Calu3 (cell line): ENCODE measurements at regions not wholly inside any gene's neighbourhood (a gene's known extent, or its start where the extent isn't known, plus 50 kb on each side); places are given as distances from the start of the nearest gene placed in this dataset.
A peak's percentile ranks its signal among the peaks of the same experiment; 100 is the strongest.

Experiments used
- BruUV-seq: library from RNA; stranded (reverse); fragments of 400-500 nt; replicated peaks from 2 replicates; lab custom pipeline; 2021; lab: Mats Ljungman, UMichigan
- CTCF ChIA-PET: fragments of 300-600 bp; sonication (Branson Sonifier 250); formaldehyde crosslinking; loops from one replicate; lab custom pipeline; 2022; ENCODE audit warnings: antibody characterized with exemption; lab: Charles Lee
- DNase-seq: peaks from one replicate; pipeline ENCODE4 v3.0.0; 2022
- H3K27ac Mint-ChIP-seq: one replicate; pipeline ENCODE4 v1.8.0; 2022; ENCODE audit warnings: mixed read lengths; ENCODE audit not compliant: unreplicated experiment
- H3K27me3 Mint-ChIP-seq: one replicate; pipeline ENCODE4 v1.8.0; 2022; ENCODE audit warnings: mixed read lengths; ENCODE audit not compliant: unreplicated experiment
- H3K36me3 Mint-ChIP-seq: one replicate; pipeline ENCODE4 v1.8.0; 2022; ENCODE audit warnings: mild to moderate bottlenecking, moderate library complexity, mixed read lengths; ENCODE audit not compliant: insufficient read depth, unreplicated experiment
- H3K4me1 Mint-ChIP-seq: one replicate; pipeline ENCODE4 v1.8.0; 2022; ENCODE audit warnings: mild to moderate bottlenecking, low read depth, mixed read lengths; ENCODE audit not compliant: unreplicated experiment
- H3K4me3 Mint-ChIP-seq: one replicate; pipeline ENCODE4 v1.8.0; 2022; ENCODE audit warnings: mild to moderate bottlenecking, low read depth, moderate library complexity, mixed read lengths; ENCODE audit not compliant: unreplicated experiment
- H3K9me3 Mint-ChIP-seq: one replicate; pipeline ENCODE4 v1.8.0; 2022; ENCODE audit warnings: low read depth, mixed read lengths; ENCODE audit not compliant: unreplicated experiment
- intact Hi-C: fragments of 100-400 bp; cut with micrococcal nuclease; formaldehyde crosslinking; loops from one replicate; pipeline ENCODE4 v1.10.0; 2022; ENCODE audit not compliant: unreplicated experiment
- TF ChIP-seq, protein P1 (sequence below): fragments of 200-600 bp; IDR thresholded peaks from one replicate; pipeline ENCODE4 v1.8.0; 2022; ENCODE audit warnings: antibody characterized with exemption; ENCODE audit not compliant: unreplicated experiment

GRCh38 chr18:45335282-45336043 lies 279.8 kb upstream of the SLC14A2 start:
- peak; percentile 17 for DNase-seq
- H3K27ac Mint-ChIP-seq = no peak overlapping the region
- CTCF ChIA-PET = interaction anchor here (0.5 kb wide), 1 partner anchor 120 kb away, joined by 3 read pairs; no protein-coding TSS in a partner anchor
- TF ChIP-seq, protein P1, sequence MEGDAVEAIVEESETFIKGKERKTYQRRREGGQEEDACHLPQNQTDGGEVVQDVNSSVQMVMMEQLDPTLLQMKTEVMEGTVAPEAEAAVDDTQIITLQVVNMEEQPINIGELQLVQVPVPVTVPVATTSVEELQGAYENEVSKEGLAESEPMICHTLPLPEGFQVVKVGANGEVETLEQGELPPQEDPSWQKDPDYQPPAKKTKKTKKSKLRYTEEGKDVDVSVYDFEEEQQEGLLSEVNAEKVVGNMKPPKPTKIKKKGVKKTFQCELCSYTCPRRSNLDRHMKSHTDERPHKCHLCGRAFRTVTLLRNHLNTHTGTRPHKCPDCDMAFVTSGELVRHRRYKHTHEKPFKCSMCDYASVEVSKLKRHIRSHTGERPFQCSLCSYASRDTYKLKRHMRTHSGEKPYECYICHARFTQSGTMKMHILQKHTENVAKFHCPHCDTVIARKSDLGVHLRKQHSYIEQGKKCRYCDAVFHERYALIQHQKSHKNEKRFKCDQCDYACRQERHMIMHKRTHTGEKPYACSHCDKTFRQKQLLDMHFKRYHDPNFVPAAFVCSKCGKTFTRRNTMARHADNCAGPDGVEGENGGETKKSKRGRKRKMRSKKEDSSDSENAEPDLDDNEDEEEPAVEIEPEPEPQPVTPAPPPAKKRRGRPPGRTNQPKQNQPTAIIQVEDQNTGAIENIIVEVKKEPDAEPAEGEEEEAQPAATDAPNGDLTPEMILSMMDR = no peak
- no peak overlapping the region for H3K4me3 Mint-ChIP-seq
- intact Hi-C loops = no loop called here
- H3K36me3 Mint-ChIP-seq = no peaks in the 10 kb centered on the region
- H3K27me3 Mint-ChIP-seq = no peaks in the 10 kb centered on the region
- no TSS peak for BruUV-seq
- no peaks in the 10 kb centered on the region for H3K9me3 Mint-ChIP-seq
- peaks cover 14% of the 10 kb centered on the region for H3K4me1 Mint-ChIP-seq

DNA sequence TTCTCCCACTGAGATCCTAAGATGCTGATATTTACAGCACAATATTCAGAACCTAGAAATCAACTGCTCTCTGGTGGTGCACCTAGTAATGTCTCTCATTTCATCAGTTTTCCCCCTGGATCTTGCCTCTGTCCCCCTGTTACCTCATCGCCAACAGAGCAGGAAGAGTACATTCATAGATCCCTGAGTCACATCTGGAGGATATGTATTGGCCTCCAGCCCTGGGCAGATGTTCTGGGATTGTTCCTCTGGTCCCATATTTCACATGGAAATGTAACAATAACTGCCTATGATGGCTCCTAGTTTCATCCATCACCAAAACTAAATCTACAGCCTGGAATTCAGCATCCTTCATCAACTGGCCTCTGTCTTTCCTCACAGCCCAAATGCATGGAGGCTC lies 278.8 kb upstream of the SLC14A2 start:
- intact Hi-C loops = no loop called here
- peaks cover 17% of the 10 kb centered on the region for H3K4me1 Mint-ChIP-seq
- CTCF ChIA-PET = no interaction called here
- no TSS peak for BruUV-seq
- no peaks in the 10 kb centered on the region for H3K27me3 Mint-ChIP-seq
- no peaks in the 10 kb centered on the region for H3K9me3 Mint-ChIP-seq
- no peak overlapping the region for H3K27ac Mint-ChIP-seq
- H3K4me3 Mint-ChIP-seq = no peak overlapping the region
- no peak for DNase-seq
- H3K36me3 Mint-ChIP-seq = no peaks in the 10 kb centered on the region
- TF ChIP-seq, protein P1 = no peak

DNA sequence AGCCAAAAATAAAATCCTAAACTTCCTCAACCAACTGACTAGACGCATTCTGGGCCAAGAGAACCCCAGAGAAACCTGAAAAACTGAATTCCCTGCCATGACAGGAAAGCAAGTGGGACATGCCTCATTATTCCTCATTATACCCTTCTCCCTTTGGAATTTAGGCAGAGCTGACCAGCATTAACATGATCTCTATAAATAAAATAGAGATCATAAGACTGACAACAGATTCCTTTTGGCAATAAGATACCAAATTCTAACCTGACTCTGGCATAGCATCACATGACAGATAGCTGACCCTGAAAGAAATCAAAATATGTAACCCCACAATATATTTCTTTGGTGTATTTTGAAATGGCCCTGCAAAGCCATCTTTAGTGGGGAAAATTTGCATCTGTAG lies 277.8 kb upstream of the SLC14A2 start:
- CTCF ChIA-PET = no interaction called here
- no TSS peak for BruUV-seq
- intact Hi-C loops = no loop called here
- Mint-ChIP-seq H3K4me3 (no peak overlapping the region), H3K9me3 (no peaks in the 10 kb centered on the region), H3K36me3 (no peaks in the 10 kb centered on the region), H3K27me3 (no peaks in the 10 kb centered on the region), H3K4me1 (peaks cover 17% of the 10 kb centered on the region), H3K27ac (no peak overlapping the region)
- TF ChIP-seq, protein P1 = no peak
- no peak for DNase-seq

DNA sequence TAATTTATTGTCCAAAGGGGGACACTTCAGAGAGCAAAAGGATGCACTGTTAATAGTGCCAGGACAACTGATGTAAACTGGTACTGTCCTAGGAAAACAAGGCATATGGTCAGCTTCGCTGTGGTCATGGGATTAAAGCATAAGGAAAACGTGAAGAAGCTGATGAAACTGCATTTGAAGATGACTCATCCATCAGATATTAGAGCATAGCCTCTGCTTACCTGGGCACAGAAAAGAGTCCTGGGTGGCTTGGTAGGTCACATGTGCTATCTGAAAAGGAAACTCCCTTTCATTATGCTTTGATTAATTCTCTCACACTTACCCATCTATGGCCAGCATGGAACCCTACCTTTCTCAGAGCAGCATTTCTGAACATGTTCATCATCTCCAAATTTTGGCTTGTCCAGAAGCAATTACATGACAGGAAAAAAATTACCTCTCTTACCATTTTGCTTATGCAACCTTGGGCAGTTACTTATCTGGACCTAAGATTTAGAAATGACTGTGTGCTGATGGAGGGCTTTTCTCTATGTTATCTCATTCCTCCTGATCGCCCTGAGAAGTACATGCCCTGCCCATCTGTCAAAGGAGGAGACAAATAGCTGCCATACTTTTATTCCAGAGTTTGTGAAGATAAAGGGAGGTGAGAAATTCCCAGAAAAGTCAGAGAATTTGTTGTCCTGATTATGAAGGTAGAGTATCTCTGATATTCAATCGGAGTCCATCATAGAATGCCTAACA lies 275.3 kb upstream of the SLC14A2 start:
- no peak for DNase-seq
- intact Hi-C loops = no loop called here
- H3K36me3 Mint-ChIP-seq = no peaks in the 10 kb centered on the region
- no peak overlapping the region for H3K4me3 Mint-ChIP-seq
- no TSS peak for BruUV-seq
- CTCF ChIA-PET = no interaction called here
- no peaks in the 10 kb centered on the region for H3K27me3 Mint-ChIP-seq
- H3K9me3 Mint-ChIP-seq = no peaks in the 10 kb centered on the region
- H3K27ac Mint-ChIP-seq = peak overlapping the region; percentile 2
- H3K4me1 Mint-ChIP-seq = peaks cover 17% of the 10 kb centered on the region
- TF ChIP-seq, protein P1 = no peak
